ENCODE measurements at regions not wholly inside any gene's neighbourhood (a gene's known extent, or its start where the extent isn't known, plus 50 kb on each side); places are given as distances from the start of the nearest gene placed in this dataset.

- no peak overlapping the region for H3K27ac ChIP-seq
- no peaks in the 10 kb centered on the region for H3K9me3 ChIP-seq (ENCODE audit: severe bottlenecking)
- H3K27me3 ChIP-seq (ENCODE audit: insufficient read depth, low read depth, severe bottlenecking), result peaks cover 48% of the 10 kb centered on the region
- H3K36me3 ChIP-seq, result no peaks in the 10 kb centered on the region
- H3K4me3 ChIP-seq (ENCODE audit: low read depth, low read length), result no peak overlapping the region
- TF ChIP-seq CTCF (IDR thresholded peaks at IDR 0.05; ENCODE audit: low read depth, low read length), result no peak
- no peak for DNase-seq
Measured at GRCh38 chr4:53858744-53859143, 205.7 kb downstream of the CHIC2 start.

- H3K36me3 ChIP-seq, result no peaks in the 10 kb centered on the region
- no peak overlapping the region for H3K27ac ChIP-seq
- no peak for DNase-seq
- no peaks in the 10 kb centered on the region for H3K9me3 ChIP-seq (ENCODE audit: severe bottlenecking)
- H3K27me3 ChIP-seq (ENCODE audit: insufficient read depth, low read depth, severe bottlenecking), result peaks cover 50% of the 10 kb centered on the region
- H3K4me3 ChIP-seq (ENCODE audit: low read depth, low read length), result no peak overlapping the region
- no peak for TF ChIP-seq CTCF (IDR thresholded peaks at IDR 0.05; ENCODE audit: low read depth, low read length)
Measured at GRCh38 chr4:53855581-53856250, 208.7 kb downstream of the CHIC2 start.

- H3K27me3 ChIP-seq (ENCODE audit: insufficient read depth, low read depth, severe bottlenecking), result peaks cover 46% of the 10 kb centered on the region
- no peak overlapping the region for H3K4me3 ChIP-seq (ENCODE audit: low read depth, low read length)
- H3K9me3 ChIP-seq (ENCODE audit: severe bottlenecking), result no peaks in the 10 kb centered on the region
- H3K36me3 ChIP-seq, result no peaks in the 10 kb centered on the region
- no peak overlapping the region for H3K27ac ChIP-seq
- no peak for TF ChIP-seq CTCF (IDR thresholded peaks at IDR 0.05; ENCODE audit: low read depth, low read length)
- no peak for DNase-seq
Measured at GRCh38 chr4:53854991-53855568, 209.3 kb downstream of the CHIC2 start.

DNA sequence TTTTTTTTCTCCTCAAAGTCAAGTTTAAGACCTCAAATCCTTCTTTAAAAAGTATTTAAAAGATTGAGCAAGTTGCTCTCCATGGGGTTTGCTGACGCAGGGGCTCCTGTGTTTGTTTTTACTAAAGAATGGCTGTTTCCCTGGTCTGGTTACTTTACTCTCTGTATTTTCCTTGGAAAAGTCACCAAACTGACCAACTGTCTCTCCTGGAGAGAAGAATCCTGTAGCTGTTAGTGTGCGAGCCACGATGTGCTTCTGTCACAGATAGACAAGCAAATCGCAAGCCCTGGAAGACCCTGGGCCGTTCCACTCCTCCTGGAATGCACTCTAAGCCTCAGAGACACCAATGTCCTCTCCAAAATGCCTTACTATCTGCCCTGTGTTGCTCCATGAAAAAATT lies 212.1 kb downstream of the CHIC2 start:
- no peak for DNase-seq
- H3K4me3 ChIP-seq (ENCODE audit: low read depth, low read length), result no peak overlapping the region
- no peak overlapping the region for H3K27ac ChIP-seq
- H3K9me3 ChIP-seq (ENCODE audit: severe bottlenecking), result no peaks in the 10 kb centered on the region
- no peak for TF ChIP-seq CTCF (IDR thresholded peaks at IDR 0.05; ENCODE audit: low read depth, low read length)
- peaks cover 36% of the 10 kb centered on the region for H3K27me3 ChIP-seq (ENCODE audit: insufficient read depth, low read depth, severe bottlenecking)
- no peaks in the 10 kb centered on the region for H3K36me3 ChIP-seq

- TF ChIP-seq CTCF (IDR thresholded peaks at IDR 0.05; ENCODE audit: low read depth, low read length), result no peak
- no peak overlapping the region for H3K27ac ChIP-seq
- no peak overlapping the region for H3K4me3 ChIP-seq (ENCODE audit: low read depth, low read length)
- peaks cover 29% of the 10 kb centered on the region for H3K27me3 ChIP-seq (ENCODE audit: insufficient read depth, low read depth, severe bottlenecking)
- no peaks in the 10 kb centered on the region for H3K9me3 ChIP-seq (ENCODE audit: severe bottlenecking)
- DNase-seq, result no peak
- no peaks in the 10 kb centered on the region for H3K36me3 ChIP-seq
Measured at GRCh38 chr4:53847965-53848364, 216.4 kb downstream of the CHIC2 start.

- H3K4me3 ChIP-seq (ENCODE audit: low read depth, low read length), result no peak overlapping the region
- peaks cover 32% of the 10 kb centered on the region for H3K27me3 ChIP-seq (ENCODE audit: insufficient read depth, low read depth, severe bottlenecking)
- H3K36me3 ChIP-seq, result no peaks in the 10 kb centered on the region
- no peak overlapping the region for H3K27ac ChIP-seq
- DNase-seq, result no peak
- H3K9me3 ChIP-seq (ENCODE audit: severe bottlenecking), result no peaks in the 10 kb centered on the region
- no peak for TF ChIP-seq CTCF (IDR thresholded peaks at IDR 0.05; ENCODE audit: low read depth, low read length)
Measured at GRCh38 chr4:53844551-53844950, 219.9 kb downstream of the CHIC2 start.
